Erythroblast (primary cell): ENCODE measurements at regions not wholly inside any gene's neighbourhood (a gene's known extent, or its start where the extent isn't known, plus 50 kb on each side); places are given as distances from the start of the nearest gene placed in this dataset.

Experiments
- GATA1 ChIP-seq: IDR thresholded peaks from 2 replicates; pipeline ENCODE4 v1.6.1; 2011; ENCODE audit warnings: low read depth, mild to moderate bottlenecking, control low read depth, low read length, moderate library complexity
- POLR2A ChIP-seq: IDR thresholded peaks from 2 replicates; pipeline ENCODE4 v1.6.1; 2011; ENCODE audit warnings: mild to moderate bottlenecking, low read length

DNA sequence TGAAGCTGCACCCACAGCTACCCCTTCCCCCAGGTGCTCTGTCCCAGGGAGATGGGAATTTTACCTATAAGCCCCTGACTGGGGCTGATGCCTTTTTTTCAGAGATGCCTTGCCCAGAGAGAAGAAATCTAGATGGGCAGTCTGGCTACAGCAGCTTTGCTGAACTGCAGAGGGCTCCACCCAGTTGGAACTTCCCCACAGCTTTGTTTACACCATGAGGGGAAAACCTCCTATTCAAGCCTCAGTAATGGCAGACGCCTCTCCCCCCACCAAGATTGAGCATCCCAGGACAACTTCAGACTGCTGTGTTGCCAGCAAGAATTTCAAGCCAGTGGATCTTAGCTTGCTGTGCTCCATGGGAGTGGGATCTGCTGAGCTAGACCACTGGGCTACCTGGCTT is 122.6 kb upstream of the MOCS1 start:
- TF ChIP-seq POLR2A (no peak), GATA1 (no peak)
